Forelimb muscle (tissue), 1 donor: ENCODE measurements at regions not wholly inside any gene's neighbourhood (a gene's known extent, or its start where the extent isn't known, plus 50 kb on each side); places are given as distances from the start of the nearest gene placed in this dataset.
"Not testable (repeated sequence)": the region's sequence is repeated elsewhere in the genome, so short reads cannot be mapped to it uniquely, and the experiment has no call there.

Experiments
- DNase-seq: peaks from one replicate; pipeline ENCODE4 v3.0.0-alpha.2; 2013; ENCODE audit warnings: low read depth

GRCh38 chr6:115631028-115631427 lies 429.7 kb downstream of the FRK start:
- no peak for DNase-seq

DNA sequence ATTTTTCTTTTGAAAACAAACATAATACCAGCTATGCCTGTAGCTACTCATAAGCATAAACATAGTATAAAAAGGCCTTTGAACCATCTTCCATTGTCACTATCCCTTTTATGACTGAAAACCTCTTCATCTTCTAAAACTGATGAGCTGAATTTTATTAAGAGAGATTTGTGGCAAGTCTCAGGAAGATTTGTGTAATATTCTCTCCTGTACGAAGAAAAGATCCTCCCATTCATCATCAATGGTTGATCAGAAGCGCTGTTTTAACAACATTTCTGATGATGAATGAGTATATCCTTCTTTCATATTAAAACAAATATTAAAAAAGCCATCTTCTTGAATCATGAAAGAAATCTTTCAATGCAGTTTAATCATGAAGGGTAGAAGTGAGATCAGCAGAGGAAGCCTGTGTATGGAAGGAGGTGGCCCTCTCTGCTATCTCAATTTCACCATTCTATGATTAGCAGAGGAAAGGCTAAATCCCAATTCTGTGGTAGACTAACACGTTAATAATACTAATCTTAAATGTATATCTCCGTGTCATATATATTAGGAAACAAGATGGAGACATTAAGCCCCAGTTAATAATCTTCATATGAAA lies 430.2 kb downstream of the FRK start:
- no peak for DNase-seq

DNA sequence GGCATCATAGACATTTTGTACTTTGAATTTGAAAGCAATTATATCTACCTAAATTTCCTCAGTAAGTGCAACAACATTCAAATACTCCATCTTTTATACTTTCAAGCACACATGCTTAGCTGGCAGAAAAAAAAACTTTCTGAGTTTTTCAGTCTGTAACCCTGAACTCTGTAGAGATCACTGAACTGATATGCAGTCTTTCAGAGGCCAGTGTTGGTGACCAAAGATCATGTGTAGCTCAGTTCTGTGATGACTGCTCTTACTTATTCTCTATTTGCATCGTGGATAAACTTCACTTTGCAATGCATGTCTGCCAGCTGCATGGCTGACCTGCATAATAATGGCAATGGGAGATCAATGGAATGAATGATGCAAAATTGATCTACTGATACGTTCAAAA lies 431.3 kb downstream of the FRK start:
- DNase-seq = no peak

DNA sequence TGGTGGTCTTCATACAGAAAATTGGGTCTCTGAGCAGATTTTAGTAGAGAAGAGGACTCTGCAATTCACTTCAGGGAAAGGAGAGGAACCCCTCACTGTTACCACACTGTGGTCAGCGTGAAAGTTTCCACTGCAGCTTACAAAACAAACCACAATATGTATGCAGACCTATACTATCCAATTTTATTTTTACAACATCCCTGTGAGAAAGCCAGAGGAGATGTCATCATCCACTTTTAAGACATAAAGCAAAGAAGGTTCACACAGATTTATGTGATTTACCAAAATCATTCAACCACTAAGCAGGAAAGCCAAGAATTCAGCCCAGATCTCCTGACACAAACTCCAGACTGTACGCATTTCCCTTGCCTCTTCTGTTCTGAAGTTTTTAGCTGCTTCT lies 442.4 kb downstream of the FRK start:
- no peak for DNase-seq

DNA sequence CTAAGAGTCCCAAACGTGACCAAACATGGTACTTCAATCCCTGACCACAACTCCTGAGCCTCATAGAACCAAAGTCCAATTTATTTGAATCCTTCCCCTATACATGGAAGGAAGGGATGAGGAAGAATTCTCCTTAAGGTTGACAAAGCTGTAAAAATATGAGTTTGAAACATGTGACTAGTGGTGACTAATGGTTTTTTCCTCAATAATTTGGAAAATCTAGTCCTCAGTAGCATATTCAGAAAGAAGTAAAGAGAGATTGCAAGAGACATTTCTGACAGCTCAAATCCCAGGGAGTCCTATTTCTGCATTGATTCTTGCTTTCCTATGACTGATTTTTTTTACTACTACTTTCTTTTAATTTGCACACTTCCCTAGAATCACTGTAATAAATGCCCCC lies 443.7 kb downstream of the FRK start:
- no peak for DNase-seq

- peak; percentile 28 for DNase-seq
These were observed 447.2 kb downstream of the FRK start for GRCh38 chr6:115613488-115613887.

GRCh38 chr6:115612796-115613479 lies 447.8 kb downstream of the FRK start:
- DNase-seq = no peak

DNA sequence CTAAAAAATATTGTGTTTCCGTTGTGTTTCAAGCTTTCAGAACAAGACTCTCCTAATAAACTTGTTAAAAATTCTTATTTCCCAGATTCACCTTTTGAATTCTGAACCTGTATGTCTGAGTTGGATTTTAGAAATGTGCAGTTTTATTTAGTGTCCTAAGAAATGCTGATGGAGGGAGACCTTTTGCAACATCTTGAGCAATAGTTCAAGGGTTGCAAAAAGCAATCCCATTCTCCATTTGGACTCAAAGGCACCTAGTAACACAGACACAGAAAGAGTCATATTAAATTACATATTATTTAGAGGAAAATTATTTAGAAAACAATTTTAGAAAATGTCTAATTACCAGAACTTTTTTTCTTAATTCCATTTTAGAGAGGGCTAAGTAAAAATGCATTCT lies 448.5 kb downstream of the FRK start:
- DNase-seq = no peak

DNA sequence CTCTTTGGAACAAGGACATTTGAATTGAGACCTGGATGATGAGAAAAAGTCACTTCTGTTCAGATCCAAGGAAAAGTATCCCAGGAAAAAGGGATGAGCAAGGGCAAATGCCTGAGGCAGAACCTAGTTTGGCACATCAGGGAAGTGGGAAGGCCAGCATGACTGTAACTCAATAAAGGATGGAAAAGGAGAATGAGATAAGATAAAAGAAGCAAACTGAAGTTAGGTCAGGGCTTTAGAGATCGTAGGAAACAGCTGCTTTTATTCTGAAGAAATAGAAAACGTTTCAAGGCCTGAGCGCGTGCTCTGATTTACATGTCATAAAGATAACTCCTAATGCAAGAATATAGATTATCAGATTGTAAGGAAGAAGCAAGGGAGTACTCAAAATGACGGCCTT lies 450.0 kb downstream of the FRK start:
- no peak for DNase-seq

DNA sequence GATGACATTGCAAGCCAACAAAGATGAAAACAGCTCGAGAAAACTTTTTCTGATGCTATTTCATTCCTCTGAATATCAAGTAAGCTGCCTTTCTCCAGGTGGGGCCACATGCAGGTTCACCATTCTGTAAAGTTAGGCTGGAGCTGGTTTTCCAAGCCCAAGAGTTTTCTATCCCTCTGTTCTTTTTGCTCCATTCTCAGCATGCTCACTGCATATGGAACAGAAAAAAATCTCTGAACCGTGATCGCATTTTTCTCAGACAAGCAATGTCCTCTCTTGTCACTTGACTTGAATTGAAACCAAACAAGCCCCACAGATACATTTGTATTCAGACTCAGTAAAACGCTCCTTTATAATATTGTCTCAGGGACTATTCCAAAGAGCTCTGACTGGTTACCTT lies 451.6 kb downstream of the FRK start:
- no peak for DNase-seq

DNA sequence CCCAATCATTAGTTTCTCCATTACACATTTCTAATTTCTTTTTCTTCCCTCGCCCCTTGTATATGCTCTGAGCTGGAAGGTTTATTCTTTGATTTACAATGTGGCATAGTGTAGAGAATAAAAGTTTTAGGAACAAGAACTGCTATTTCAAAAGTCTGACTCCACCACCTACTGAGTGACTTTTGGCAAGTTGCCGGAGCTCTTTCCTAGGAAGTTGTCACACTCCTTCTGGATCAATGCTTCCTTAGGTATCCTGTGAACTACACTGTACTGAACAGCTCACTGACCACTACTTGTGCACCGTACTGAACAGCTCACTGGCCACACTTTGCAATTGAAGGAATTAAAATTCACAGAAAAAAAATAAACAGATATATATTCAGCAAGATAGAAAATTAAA lies 458.2 kb downstream of the FRK start:
- DNase-seq = no peak

GRCh38 chr6:115601509-115601908 lies 459.2 kb downstream of the FRK start:
- no peak for DNase-seq

DNA sequence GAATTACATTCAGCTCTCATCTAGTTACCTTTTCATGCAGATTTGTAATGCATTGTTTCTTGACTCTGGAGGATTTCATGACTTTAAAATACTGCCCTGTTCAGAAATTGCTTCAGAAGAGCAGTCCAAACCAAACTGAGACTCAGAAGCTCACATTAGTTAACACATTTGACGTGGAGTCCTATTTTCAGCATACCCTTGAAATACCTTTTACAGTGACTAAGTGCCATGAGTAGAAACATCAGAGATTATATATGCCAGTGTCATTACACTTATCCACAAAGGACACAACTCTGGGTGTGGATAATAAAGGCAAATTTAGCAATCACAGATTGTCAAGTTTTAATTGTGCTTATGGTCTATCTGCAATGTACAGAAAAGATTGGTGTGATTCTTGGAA lies 459.6 kb downstream of the FRK start:
- DNase-seq = no peak

GRCh38 chr6:115594891-115595290 lies 465.8 kb downstream of the FRK start:
- no peak for DNase-seq

- DNase-seq = no peak
These were observed 468.7 kb downstream of the FRK start for GRCh38 chr6:115592025-115592424.

DNA sequence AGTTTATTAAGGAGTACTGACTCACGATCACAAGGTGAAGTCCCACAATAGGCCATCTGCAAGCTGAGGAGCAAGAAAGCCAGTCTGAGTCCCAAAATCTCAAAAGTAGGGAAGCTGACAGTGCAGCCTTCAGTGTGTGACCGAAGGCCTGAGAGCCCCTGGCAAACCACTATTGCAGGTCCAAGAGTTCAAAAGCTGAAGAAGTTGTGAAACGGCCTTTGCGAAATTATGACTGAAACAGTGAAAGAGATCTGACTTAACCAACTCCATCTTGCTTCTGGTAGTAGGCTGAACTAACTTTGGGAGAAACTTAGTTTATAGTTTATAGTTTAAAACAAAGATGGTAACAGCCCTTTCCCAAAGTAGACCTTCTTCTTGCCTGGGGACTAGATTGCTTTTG lies 471.6 kb downstream of the FRK start:
- not testable (repeated sequence) for DNase-seq

DNA sequence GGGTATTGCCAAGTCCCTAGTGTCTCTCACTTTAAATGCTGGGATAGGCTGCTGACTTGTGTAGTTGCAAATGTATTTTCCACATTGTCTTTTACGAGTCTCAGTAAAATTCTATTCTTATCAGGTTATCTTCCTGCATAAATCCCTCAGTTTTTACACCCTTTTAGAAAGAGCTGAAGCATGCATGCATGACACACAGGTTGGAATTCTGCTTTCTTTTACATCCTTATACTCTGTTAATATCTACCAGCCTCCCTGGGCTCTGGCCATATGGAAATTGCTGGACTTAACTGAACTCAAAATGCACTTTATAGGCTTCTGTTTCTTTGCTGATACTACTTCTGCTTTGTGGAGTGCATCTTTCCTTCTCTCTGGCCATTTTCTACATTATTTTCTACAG lies 477.4 kb downstream of the FRK start:
- DNase-seq = no peak

DNA sequence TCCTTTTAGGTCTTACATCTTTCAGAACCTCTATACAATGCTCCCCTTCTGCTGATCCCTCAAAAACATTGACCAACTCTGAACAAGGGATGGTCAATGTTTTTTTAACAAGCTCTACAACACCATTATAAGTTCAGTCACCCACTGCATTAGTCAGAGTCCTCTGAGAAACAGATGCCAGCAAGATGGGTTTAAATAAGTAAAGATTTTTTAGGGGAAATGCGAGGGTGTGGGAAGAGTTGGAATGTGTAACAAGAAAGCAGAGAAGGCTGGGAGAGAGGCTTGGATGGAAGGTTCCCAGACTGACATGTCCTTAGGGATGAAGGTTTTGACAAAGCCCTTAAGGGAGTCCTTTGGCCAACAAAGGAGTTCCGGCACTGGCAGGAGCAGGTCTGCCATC lies 478.3 kb downstream of the FRK start:
- no peak for DNase-seq

- DNase-seq = not testable (repeated sequence)
These were observed 481.1 kb downstream of the FRK start for GRCh38 chr6:115579565-115579964.

GRCh38 chr6:115577270-115577669 lies 483.4 kb downstream of the FRK start:
- no peak for DNase-seq

DNA sequence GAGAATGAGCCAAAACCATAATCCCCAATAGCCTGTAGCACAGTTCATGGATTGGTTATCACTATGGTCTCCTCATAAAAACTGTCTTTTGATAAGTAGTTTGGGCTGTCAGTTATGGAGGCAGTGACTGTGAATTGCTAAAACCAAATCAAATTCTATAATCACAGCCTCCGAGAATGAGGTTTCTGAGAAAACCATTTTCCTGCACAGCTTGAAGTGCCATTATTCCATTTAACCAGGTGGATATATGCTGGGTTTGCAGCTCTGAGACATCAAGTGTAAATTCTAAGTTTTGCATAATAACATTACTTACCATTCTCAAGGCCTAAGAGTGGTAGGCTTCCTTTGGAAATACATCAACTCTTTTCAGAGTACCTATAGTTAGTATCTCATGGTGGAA lies 485.4 kb downstream of the FRK start:
- no peak for DNase-seq

DNA sequence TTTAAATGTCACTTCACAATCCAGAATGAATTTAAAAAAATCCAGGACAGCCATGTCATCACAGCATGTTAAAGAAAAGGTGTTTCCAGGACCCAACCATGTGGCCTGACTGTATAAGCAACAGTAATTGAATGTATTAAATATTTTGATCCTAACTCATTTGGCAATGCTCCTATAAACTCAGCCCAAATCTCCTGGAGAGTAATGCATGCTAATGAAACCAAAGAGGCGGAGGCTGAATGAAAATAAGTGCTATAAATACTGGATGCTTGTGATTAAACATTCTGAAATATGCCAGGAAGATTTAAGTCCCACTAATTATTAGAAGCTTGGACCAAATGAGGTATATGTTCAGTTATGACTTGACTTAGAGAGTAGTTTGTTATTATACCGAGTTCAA lies 486.8 kb downstream of the FRK start:
- no peak for DNase-seq

DNA sequence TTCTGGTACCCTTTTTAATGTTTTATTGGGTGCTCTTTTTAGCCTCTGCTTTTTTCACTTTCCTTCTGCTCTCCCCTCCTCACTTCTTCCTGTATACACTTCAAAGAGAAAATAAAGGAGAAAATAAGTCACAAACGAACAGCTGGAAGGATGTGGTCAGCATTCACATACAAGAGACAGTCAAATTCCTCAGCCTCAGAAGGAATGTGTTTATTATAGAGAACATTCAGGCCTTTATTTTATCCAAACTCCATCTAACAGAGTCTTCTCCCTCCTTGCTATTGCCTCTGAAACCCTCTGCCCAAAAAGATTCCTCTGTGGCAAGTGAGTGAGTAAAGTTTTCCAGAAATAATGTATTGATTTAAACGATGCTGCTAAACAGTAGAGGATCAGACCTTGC lies 490.4 kb downstream of the FRK start:
- no peak for DNase-seq

- no peak for DNase-seq
These were observed 506.6 kb downstream of the FRK start for GRCh38 chr6:115554060-115554459.
